ENCODE measurements at regions not wholly inside any gene's neighbourhood (a gene's known extent, or its start where the extent isn't known, plus 50 kb on each side); places are given as distances from the start of the nearest gene placed in this dataset.
"Not testable (repeated sequence)": the region's sequence is repeated elsewhere in the genome, so short reads cannot be mapped to it uniquely, and the experiment has no call there.

- not testable (repeated sequence) for DNase-seq
Observed at GRCh38 chr4:11811521-11811920, 382.8 kb upstream of the HS3ST1 start.

- no peak for DNase-seq
Observed at GRCh38 chr4:11805842-11806241, 377.1 kb upstream of the HS3ST1 start.

DNA sequence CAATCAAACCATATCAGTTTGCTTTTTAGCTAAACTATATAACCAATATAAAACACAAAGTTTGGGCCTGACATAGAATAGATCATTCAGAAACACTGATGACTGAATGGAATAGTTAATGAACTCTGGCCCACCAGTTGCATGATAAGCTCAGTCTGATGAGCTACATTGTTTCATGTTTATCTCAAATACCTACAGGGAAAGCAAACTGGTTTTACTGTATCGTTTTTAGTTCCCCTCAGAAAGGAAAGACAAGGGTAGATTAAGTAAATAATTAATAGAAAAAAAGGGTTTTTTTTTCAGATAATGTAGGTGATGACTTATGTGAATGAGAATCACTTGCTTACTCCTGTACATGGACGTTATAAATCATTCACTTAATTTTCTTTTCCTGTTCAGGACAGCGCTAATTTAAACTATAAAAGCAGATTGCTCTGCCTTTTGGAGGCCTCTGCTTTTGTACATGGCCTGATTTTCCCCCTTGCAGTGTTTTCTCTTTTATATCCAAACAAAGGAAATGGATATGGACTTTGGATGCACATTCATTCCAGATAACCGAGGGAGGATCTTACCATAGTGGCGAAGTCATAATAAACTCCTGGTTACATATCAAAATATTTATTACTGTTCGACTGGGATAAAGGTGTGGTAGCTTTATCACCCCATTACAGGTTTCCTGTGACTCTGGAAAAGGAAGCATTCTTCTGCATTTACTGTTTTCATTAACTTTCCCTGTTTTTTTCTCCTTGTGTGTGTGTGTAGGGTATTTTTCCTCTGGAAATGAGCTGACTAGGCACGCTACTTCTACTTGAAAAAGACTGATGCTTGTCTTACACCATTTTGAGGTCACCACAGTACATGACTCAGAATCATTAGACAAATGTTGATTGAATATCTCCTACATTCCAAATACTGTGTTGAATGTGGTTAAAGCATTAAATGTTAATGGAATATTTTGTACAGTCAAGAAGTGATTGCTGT lies 373.1 kb upstream of the HS3ST1 start:
- DNase-seq, result no peak

DNA sequence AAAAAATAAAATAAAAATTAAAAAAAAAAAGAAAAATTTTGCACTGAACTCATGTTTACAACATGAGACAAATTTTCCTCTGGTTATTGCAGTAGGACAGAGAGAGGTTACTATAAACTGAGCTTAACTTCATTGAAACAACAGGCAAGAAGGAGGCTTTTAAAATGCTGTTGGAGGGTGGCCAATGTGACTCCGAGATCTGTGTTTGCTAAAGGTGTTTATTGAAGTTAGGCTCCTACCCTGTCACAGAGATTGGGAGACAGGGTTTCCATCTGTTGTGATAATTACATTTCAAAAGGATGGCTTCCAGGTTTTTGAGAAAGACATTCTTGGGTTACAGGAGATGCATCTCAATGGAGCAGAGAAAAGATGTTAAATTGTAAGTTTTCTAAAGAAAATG lies 370.5 kb upstream of the HS3ST1 start:
- no peak for DNase-seq

- DNase-seq, result no peak
Observed at GRCh38 chr4:11791797-11792196, 363.1 kb upstream of the HS3ST1 start.

- no peak for DNase-seq
Observed at GRCh38 chr4:11790230-11790629, 361.5 kb upstream of the HS3ST1 start.

- no peak for DNase-seq
Observed at GRCh38 chr4:11783588-11783987, 354.9 kb upstream of the HS3ST1 start.

DNA sequence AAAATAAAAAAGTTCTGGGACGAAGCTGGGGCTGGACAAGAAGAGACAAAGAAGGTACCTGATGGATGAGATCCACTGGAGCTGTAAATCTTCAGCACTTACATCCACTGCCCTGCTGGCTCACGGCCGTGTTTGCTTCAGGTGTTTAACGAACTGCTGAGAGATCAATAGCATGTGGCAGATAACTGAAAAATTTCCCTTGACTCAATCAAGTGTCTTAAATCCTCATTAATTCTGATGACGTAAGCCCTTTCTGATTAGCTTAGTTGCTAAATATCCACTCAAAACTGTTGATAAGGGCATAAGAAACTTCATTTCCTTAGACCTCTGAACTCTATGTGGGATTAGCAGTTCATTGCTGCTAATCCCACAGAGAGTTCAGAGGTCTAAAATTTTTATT lies 354.2 kb upstream of the HS3ST1 start:
- DNase-seq, result no peak

GRCh38 chr4:11777447-11777846 lies 348.8 kb upstream of the HS3ST1 start:
- DNase-seq, result no peak

GRCh38 chr4:11774346-11774745 lies 345.7 kb upstream of the HS3ST1 start:
- no peak for DNase-seq

DNA sequence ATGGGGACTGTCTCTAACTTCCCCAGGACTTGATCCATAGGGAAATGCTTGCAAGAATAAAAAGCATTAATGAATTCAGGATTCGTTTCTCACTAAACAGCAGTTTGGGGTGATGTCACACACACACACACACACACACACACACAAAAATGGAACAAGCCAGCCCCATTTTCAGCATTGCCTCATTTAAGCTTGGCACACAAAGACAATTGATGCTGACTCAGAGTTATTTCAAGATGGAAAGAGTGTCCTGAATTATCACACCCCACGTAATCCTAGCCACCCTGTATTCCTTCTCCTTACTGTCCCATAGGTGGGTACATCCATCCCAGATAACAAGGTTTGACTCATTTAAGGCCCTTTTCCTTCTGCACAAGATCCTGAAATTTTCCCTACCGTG lies 345.1 kb upstream of the HS3ST1 start:
- no peak for DNase-seq

GRCh38 chr4:11769434-11769833 lies 340.7 kb upstream of the HS3ST1 start:
- no peak for DNase-seq

DNA sequence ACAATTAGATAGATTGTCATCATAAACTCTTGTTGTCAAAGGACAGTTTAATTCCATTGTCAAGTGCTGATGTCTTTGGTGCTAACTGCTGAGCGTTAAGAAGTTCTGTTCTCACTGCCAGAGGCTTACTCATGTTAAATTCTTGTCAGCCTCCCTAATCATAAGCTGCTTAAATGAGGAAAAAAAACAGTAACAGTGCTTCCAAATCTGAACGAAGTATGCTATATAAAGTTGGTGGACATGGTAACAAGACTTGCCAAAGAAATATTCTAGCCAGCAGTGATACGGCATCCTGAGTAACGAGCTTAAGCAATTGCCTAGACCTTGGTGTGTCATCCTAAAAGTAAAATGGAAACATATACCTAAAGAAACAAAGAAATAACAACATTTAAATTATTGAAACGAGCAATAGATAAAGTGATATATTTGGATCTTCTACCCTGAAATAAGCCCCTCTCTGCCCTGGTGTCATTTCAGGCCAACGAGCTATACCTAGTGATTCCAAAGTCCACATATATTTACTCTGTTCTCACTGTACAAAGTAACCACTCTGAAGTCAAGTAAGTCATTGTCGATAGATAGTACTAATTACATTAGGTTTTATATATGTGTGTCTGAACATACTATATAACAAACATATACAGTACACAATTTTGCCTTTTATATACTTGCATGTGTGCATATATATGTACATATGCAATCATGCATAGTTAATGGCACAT lies 339.7 kb upstream of the HS3ST1 start:
- DNase-seq, result no peak

GRCh38 chr4:11765849-11766453 lies 337.3 kb upstream of the HS3ST1 start:
- peak in 1 of 5 donors; percentile 5 for DNase-seq

DNA sequence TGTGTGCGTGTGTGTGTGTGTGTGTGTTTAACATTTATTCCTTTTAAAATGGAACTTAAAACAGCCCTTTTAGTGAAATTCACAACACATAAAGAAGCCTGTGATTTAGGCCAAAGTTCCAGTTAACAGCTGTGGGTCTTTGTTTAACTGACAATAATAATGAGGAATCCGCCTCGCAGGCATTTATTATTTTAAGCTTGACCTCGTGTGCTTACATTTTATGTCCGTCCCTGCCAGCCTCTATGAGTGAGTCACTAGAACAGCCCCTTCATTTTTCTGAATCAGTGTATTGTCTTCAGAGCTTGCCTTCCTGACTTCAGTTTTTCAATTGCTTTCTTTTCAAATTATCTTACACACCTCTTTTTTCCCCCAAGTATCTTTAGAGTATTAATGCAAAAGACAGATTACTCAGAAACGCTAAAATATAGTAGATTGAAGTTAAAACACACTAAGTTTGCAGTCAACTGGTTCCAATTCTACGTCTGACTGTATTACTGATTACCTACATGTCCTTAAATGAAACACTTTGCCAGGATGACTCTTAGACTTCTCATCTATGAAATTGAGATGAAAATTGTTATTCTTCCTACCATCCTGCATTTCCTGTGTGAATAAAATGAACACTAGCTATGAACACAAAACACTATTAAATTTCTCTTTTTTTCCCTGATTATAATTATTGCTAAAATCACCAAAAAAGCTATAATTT lies 319.6 kb upstream of the HS3ST1 start:
- DNase-seq, result no peak

DNA sequence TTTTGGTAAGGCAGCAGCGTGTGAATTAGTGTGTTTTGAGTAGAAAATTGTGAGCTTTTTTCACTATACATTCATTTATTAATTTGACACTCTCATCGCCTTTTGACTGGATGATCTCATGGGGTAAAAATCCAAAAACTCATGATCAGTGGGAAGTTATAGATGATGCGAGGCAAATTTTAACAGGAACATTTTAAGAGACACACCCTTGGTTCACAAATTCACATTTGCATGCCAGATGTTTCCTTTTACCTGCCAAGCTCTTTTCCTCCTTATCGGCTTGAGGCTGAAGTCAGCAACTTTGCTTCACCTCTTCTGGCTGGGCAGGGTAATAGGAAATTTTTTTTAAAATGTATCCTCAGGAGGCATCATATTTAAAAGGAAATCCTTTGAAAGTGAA lies 318.0 kb upstream of the HS3ST1 start:
- DNase-seq, result no peak

DNA sequence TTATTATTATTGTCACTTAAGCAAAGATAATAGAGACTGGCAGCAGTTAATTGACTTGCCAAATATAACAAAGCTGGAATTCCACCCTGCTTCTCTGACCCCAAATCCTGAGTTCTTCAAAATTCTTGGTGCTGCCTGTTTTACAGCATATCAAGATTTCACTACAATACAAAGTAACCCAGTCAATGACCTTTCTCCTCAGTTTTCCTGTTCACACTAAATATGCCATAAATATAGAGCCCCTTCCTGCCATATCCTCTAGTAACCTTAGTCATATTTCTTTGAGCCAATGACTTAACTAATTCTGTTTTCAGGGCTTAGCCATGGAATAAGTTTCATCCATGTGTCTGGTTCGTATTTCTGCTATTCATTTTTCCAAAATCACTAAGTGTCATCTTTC lies 315.3 kb upstream of the HS3ST1 start:
- no peak for DNase-seq

DNA sequence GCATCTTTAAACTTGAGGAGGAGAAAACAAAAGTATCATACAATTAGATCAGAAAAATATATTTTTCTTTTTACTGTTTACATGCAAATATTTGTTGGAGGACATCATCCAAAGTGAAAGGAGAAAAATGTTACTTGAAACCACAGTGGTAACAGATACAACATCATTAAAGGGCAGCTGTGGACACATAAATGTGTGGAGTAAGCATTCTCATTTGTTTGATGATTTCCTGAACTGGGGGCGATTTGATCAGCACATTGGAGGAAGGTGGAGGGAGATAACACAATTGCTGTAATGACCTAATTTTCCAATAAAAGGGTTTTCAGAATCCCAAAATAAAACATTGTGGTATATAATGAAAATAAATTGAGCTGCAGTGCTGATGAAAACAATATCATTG lies 314.5 kb upstream of the HS3ST1 start:
- no peak for DNase-seq

DNA sequence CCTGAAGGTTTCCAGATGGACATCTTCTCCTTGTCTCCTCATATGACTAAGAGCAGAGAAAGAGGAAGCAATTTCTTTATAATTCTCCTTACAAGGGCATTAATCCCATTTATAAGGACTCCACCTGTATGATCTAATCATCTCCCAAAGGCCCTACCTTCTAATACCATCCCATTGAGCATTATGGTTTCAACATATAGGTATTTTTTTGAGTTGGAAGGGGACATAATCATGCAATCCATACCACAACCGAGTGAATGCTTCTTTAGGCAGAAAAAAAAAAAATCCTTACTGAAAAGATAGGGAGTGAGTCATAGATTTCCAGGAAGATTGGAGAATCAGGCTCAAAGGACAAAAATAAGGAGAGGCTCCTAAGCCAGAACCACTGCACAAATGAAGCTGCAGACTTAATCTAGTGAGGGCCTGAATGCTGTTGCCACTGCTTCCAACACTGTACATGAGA lies 312.5 kb upstream of the HS3ST1 start:
- DNase-seq, result no peak

DNA sequence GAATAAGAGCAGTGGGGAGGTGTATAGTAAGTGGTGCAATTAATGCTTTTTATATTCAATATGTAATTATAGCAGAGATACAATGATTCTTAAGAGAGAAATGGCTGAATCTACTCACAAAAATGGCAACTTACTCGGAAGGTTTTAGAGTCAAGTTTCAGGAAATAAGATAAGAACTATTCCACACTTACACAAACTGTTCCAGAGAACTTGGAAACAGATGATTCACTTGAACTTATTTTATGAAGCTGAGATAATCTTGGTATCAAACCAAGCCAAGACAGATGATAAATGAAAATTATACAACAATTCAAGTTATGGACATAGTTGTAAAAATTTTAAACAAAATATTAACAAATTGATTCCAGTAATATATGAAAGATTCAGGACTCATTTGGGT lies 311.3 kb upstream of the HS3ST1 start:
- no peak for DNase-seq

DNA sequence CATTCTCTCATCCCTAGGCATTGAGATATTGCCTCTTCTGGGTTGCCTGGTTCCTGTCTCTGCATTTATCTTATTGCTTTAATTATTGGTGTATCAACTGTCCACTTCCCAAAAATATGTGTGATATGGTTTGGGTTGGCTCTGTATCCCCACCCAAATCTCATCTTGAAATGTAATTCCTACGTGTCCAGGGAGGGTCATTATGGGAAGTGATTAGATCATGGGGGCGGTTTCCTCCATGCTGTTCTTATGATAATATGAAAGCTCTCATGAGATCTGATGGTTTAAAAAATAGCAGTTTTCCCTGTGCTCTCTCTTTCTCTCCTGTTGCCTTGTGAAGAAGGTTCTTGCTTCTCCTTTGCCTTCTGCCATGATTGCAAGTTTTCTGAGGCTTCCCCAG lies 308.3 kb upstream of the HS3ST1 start:
- DNase-seq, result no peak

GRCh38 chr4:11735651-11736050 lies 307.0 kb upstream of the HS3ST1 start:
- DNase-seq, result no peak

- no peak for DNase-seq
Observed at GRCh38 chr4:11732155-11732554, 303.5 kb upstream of the HS3ST1 start.
